NCI-H82 treated with DMSO at 0.1 percent for 48 hours (cell line): ENCODE measurements at regions not wholly inside any gene's neighbourhood (a gene's known extent, or its start where the extent isn't known, plus 50 kb on each side); places are given as distances from the start of the nearest gene placed in this dataset.
"Not testable (repeated sequence)": the region's sequence is repeated elsewhere in the genome, so short reads cannot be mapped to it uniquely, and the experiment has no call there.

Source experiments
- DNase-seq: peaks from one replicate; lab custom pipeline; 2025; ENCODE audit not compliant: unreplicated experiment; lab: John Stamatoyannopoulos, UW

DNA sequence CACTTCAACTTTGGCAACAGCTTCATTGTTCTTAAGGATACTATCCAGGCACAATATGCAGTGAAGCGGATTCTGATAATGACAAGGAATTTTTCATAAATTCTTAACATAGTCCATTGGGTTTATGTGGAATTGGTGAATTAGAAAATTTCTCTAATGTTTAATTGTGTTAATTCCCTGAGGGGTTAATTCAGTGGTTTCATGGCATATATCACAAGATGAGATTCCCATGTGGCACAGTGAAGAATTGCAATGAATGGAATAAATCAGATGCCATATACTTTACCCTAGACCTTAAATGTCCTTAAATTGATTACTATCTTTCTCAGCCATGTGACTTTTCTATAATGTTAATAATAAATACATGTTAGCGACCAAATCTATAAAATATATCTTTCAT, 1244.1 kb downstream of the ROBO2 start:
- peak; percentile 33 for DNase-seq

DNA sequence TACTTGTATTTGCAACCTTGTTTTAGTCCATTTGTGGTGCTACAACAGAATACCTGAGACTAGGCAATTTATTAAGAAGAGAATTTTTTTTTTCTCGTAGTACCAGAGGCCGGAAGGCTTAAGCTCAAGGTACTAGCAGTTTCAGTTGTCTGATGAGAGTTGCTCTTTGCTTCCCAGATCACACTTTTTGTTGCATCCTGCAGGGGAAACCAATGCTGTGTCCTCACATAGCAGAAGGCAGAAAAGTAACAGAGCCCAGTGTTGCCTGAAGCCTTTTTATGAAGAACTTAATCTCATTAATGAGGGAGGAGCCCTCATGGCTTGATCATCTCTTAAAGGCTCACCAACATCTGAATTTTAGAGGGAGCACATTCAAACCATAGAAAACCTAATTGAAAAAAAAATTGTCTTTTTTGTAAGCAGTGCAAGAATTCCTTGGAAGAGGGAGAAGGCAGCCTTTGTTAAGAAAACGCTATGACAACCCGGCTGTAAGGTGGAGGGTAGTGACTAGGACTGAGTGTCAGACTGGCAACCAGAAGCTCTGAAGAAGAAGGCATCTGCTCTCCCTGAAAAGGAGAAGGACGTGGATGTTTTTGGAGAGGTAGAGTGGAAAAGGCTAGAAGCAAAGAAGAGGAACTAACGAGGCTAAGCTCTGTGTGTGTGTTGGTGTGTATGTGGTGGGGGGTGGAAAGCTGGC, 1245.3 kb downstream of the ROBO2 start:
- DNase-seq, result peak; percentile 66

DNA sequence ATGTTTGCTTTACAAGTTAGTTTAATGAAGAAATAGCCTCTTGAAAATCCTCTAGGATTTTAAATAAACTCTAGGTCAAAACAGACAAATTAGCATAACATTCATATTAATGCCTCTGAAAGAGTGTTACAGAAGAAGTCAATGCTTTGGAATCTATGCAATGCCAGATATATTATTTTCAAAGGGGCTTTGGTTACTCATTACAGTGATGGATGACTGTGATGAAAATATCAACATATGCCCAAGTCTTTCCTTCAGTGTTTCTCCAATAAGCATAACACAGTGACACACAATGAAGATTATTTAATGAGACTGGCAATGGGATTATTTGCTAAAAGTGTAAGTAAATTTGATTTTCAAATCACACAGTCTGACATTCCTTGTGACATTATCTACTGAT, 1247.2 kb downstream of the ROBO2 start:
- DNase-seq, result no peak

DNA sequence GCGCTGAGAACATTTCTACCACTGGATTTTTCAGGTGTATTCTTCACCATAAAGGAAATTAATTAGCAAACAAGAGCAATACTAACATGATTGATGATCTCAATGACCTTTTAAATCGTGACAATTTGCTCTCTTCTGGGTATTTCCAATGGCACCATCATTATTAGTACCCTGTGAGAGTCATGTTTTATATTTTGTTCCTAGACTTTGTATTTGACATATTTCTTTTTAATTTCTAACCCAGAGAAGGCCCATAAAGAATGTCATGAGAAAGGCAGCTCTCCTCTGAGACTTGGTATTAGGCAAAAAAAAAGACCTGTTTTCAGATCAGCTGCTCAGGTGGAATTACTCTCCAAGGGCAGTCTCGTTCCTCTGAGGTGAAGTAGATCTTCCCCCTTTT, 1253.4 kb downstream of the ROBO2 start:
- DNase-seq, result no peak

DNA sequence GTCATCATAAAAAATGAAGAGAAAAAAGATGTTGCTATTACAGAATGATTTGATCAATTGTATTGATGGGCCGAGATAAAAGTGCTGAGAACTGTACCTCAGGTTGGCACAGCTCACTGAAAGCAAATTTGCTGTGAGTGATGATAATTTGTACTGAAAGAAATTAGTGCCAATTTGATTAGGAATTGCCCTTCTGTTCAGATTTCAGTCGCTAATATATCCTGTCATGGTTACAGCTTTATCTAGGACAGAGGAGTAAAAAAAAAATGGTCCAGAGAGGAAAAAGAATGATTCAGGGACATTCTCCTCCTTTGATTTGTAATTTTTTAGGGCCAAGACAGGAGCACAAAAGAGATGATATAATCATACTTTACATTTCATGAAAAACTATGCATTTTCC, 1264.2 kb downstream of the ROBO2 start:
- DNase-seq, result no peak

DNA sequence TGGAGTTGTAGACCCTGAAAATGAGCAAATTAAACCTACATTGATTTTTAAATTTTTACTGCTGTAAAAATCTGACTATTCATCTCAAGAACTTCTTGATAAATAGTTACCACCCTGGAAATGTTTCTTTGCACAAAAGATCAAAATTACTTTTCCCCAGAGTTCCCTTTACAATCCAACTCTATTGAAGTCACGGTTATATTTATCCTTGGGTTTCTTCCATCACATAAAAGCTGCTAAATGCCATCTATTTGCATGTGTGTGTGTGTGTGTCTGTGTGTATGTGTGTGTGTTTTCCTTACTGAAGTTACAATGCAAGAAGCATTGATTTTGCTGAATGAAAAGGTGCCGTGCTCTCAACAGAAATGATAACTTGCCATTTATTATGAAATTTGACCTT, 1273.0 kb downstream of the ROBO2 start:
- DNase-seq, result no peak

DNA sequence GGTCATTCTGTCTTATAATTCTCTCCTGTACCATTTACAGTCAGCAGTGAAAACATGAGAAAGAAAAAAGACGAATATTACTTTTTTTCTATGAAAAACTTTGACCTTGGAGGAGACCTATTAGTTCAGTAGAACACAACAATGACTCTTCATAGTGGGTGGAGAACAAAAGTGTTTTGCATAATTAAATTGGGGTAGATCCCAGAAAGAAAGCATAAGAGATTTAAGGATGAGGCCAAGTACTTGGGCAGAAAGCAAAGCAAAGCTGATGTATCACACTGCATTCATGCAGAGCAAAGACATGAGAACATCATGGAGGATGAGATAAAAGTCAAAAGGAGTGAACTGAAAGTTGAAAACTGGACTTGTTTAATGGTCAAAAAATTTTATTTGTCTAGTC, 1273.4 kb downstream of the ROBO2 start:
- no peak for DNase-seq

DNA sequence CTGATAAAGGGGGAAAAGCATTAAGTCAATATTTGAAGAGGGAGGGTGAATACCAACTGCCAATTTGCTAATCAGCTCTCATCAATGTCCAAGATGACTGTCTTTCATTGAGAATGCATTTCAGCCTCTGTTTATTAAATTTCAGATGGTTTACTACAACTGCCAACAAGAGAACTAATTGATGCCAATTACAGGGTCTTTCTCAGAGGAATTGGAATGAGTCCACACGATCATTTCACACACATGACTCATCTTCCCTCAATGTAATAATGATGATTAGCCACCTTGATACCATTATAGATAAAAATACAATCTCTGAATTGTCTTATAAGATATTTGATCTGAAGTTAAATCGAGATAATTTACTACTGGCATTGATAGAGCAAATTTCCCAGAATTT, 1274.4 kb downstream of the ROBO2 start:
- DNase-seq, result no peak

DNA sequence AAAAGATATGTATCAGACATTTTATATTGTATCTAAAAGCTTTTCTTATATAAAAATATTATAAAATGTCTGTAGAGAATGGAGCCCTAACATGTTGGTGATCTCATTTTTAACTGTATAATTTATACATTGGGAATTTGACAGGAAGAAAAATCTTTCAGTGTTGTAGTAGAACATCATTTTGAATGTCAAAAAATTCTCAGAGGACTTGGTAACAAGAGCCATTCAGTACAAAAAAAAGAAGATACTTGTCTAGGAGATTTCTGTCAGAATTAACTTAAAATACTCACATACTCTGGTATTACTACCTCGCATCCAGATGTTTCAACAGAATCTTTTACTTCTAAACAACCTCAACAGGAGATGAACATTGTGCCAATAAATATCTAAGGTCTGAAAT, 1277.9 kb downstream of the ROBO2 start:
- no peak for DNase-seq

DNA sequence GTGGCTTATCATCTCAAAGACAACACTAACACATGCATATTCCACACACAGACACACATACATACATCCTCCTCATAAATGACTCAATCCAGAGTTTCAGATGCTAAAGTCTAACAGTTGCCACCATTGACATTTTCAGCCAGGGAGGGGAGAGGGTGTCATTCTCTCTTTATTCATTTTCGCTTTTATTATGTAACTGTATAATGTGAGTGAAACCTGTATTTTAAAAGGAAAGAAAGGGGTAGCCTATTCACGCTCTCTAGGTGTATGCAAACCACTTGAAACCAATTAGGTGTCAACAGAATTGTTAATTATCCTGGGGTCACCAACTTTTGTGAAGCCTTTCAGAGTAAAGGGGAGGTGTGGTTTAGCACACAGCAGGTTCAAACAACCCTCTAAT, 1282.9 kb downstream of the ROBO2 start:
- no peak for DNase-seq

DNA sequence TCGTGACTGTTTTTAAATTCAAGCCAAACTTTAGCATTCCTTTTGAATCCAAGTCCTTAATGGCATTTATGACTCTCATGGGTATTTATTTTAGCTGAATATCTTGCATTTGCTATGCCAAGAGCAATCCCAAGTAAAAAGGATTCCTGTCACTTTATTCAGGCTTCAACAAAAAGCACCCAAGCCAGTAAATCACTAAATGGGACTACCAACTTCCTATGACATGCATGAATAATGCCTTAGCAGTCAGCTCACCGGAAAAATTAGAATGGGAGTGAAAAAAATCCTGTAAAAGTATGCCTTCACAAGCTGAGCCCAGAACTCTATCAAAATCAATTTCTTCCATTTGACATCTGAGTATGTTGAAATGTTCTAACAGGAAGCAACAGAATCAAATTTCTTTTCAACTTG, 1297.9 kb downstream of the ROBO2 start:
- no peak for DNase-seq

DNA sequence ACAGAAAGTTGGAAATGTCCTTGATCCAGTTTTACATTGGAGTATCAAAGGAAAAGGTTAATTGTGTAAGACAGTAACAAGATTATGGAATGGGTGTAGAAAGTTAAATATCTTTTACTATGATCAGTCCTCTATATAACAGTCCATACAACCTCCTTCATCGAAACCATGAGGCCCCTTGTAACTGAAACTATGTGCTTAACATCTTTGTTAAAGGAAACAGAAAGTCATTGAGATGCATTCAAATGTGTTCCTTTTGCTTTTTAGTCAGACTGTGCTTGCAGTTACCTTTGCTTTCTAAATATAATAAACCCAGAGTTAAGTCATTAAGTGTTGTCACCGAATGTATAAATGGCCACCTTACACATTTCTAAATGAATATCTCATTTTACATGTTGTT, 1298.5 kb downstream of the ROBO2 start:
- no peak for DNase-seq

DNA sequence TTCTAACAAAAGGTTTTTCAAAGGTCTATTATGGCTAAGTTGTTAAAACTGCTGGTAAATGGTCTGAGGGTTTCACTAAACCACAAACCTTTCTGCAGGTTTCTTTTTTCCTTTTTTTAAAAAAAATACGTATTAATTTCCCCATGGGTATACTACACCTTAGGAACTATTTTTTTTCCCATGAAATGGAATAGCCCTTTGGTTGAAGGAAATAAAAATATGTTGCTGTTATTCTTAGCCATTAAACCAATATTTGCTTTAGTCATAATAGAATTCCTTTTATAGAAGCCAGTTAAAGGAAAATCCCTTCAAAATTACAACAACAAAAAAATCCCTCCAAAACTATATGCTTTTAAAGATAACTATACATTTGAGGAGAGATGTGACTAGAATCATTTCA, 1303.3 kb downstream of the ROBO2 start:
- DNase-seq, result no peak

DNA sequence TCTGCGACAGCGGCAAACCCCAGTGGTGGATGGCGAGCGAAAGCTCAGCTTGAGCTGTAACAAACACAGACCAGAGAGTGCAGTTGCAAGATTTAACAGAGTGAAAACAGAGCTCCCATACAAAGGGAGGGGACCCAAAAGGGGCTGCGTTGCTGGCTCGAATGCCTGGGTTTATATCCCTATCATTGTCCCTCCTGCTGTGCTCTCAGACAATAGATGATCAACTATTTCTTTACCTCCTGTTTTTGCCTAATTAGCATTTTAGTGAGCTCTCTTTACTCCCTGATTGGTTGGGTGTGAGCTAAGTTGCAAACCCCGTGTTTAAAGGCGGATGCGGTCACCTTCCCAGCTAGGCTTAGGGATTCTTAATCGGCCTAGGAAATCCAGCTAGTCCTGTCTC, 1304.4 kb downstream of the ROBO2 start:
- not testable (repeated sequence) for DNase-seq

DNA sequence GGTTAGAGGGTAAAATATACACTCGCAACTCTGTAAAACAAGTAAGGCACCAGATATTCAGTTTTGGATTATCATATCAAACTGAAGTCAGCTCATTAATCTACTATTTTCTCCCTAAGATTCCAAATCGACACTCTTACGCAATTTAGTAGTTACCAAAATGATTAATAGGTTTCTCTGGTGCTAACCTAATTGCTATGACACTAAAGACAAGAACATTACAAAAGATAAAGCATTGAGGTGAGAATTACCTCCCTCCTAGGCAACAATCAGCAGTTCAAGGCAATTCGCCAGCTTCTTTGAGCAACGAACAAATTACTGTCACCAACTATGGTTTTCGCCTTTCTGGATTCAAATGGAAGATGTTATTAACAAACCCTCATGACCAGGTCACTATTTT, 1305.0 kb downstream of the ROBO2 start:
- DNase-seq, result no peak

DNA sequence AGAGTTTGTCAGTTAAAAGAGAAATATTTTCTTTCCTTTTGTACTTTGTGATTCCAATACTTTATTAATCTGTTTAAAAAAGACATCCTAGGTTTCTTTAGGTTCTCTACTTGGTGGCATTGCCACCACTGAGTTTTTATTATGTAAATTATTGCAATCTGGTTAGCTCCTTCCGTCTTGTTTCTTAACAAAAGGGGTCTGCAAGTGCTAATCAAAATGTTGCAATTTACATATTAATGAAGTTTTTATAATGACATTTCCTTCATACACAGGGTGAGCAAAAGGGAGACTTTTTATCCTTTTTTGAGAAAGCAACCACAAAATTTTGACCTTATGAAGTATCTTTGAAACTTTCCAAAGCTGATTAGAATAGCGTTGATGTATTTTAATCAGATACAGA, 1307.3 kb downstream of the ROBO2 start:
- DNase-seq, result no peak

DNA sequence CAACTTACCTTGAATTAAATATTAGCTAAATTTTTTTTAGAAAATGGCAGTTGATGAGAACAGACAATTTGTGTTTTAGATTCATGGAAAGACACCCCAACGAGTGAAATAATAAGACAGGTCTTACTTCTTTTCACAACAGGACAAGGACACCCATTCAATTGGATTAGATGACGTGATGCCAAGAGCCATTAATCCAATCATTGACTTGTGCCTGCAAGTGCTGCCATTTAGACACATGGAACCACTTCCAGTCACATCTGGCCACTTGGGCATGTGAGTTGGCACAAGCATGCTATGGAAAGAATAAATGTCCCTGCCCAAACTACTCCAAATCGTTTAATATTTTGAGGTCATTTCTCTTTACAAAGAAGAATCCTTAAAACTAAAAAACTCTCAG, 1308.8 kb downstream of the ROBO2 start:
- DNase-seq, result peak; percentile 59

DNA sequence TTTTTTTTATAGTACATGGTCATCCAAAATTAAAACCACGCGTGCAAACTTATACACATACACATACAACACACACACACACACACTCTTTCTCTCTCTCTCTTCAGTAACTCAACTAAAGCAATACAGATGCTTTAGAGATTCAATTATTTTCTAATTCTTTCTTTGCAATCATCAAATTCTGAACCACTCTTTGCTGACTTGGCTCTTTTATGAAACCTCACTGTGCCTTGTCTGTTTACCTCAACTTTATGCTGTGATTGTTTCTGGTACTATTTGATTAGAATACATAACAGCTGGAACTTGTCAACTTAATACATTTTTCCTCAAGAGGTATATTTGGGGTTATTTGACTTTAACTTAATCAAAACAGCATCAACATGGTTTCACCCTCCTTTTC, 1309.7 kb downstream of the ROBO2 start:
- no peak for DNase-seq

DNA sequence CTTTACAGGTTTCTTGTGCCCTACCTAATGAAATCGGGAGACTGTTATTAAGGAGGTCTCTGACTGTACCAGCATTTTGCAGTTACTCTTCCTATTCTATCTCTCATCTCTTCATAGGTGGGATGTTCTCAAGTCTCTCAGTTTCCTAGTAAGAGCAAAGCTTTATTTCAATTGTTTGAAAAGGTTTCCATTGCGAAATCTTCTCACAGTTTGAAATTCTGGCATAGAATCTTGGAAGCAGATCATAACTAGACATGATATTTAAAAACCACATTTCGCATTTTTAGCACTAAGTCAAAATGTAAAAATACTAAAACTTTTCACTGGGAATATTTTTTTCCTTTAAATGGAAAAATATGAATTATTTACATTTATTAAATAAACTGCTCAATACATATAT, 1311.4 kb downstream of the ROBO2 start:
- DNase-seq, result no peak

DNA sequence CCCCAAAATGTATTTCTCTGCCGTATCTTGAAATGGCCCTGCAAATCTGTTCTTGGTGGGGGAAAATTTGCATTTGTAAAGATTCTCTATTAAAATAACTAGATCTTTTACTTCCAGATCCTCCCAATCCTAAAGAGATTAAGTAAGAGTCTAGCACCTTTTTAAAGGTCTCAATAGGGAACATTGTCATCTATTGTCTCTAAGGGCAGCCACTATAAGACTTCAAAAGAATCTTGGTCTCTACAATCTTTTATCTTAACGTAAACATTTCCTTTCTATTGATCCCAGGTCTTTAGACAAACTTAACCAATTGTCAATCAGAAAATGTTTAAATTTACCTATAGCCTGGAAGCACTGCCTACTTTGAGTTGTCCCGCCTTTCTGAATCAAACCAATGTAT, 1313.3 kb downstream of the ROBO2 start:
- no peak for DNase-seq

DNA sequence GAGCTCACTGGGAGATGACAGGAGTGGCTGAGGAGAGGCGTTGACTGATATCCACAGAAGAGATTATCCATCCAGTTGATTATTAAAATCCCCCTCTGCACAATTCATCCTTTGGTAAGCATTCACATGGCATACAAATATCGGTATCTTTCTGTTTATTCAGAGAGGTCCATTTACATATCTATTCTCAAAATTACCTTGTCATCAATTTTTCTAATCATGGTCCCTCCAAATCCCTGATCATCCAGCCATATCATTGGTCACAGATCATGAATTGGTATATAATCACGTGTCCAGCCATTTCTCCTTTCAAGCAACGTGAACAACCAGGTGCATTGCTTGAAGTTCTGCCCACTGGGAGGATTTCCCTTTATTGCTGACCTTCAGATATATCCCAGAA, 1321.0 kb downstream of the ROBO2 start:
- DNase-seq, result no peak

DNA sequence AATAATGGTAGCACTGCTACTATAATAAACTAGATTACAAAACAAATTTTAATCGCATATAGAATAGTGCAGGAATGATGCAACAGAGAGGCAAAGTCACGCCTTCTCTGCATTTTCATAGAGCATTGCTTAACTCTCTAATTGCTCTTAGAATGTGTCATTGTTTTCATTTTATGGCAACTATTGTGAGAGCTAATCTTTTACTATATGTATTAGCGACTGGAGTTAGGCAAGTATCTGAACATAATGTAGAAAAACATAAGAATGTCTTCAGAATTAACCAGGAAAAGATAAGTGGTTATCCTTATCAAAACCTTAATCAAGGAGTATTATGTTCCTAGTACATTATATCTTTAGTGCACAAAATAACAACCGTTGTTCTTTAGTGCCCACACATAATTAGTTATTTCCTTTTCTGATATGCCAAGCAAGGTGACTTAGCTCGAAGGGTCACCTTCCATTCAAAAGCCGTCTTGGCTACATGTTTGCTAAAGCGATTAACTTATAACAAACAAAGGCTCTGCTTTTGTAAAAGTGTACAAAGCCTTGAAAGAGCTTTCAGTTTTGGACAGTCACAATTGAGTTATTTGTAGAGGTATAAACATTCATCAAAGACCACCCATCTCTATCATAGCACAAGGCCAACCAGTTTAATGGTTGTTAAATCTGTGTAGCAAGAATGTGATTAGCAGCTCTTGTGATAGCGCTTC, 1328.9 kb downstream of the ROBO2 start:
- DNase-seq, result no peak

DNA sequence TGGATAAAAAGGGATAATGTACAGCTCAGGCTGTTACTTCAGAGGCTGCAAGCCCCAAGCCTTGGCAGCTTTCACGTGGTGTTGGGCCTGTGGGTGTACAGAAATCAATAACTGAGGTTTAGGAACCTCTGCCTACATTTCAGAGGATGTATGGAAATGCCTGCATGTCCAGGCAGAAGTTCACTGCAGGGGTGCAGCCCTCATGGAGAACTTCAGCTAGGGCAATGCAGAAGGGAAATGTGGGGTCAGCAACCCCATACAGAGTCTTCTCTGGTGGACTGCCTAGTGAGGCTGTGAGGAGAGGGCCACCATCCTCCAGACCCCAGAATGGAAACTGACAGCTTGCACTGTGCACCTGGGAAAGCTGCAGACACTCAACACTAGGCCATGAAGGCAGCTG, 1350.3 kb downstream of the ROBO2 start:
- no peak for DNase-seq
